Femur (tissue), 1 donor: ENCODE measurements at regions not wholly inside any gene's neighbourhood (a gene's known extent, or its start where the extent isn't known, plus 50 kb on each side); places are given as distances from the start of the nearest gene placed in this dataset.

Experiments
- DNase-seq: peaks from one replicate; pipeline ENCODE4 v3.0.0-alpha.2; 2017

GRCh38 chr14:82492157-82492556, 958.5 kb upstream of the SEL1L start:
- no peak for DNase-seq

GRCh38 chr14:82500222-82500621, 966.6 kb upstream of the SEL1L start:
- no peak for DNase-seq

GRCh38 chr14:82501554-82501953, 967.9 kb upstream of the SEL1L start:
- DNase-seq: no peak

GRCh38 chr14:82502043-82502442, 968.4 kb upstream of the SEL1L start:
- no peak for DNase-seq

GRCh38 chr14:82504894-82505293, 971.2 kb upstream of the SEL1L start:
- DNase-seq: no peak

- DNase-seq: no peak
Observed at GRCh38 chr14:82510007-82510406, 976.4 kb upstream of the SEL1L start.

- no peak for DNase-seq
Observed at GRCh38 chr14:82511399-82511798, 977.7 kb upstream of the SEL1L start.

GRCh38 chr14:82520765-82521164, 987.1 kb upstream of the SEL1L start:
- DNase-seq: no peak

- no peak for DNase-seq
Observed at GRCh38 chr14:82521191-82521590, 987.5 kb upstream of the SEL1L start.

GRCh38 chr14:82528016-82528415, 994.4 kb upstream of the SEL1L start:
- DNase-seq: no peak

GRCh38 chr14:82533351-82533750, 999.7 kb upstream of the SEL1L start:
- no peak for DNase-seq

GRCh38 chr14:82536566-82536965, 1002.9 kb upstream of the SEL1L start:
- no peak for DNase-seq

- no peak for DNase-seq
Observed at GRCh38 chr14:82537831-82538230, 1004.2 kb upstream of the SEL1L start.

GRCh38 chr14:82546401-82546800, 1012.7 kb upstream of the SEL1L start:
- no peak for DNase-seq

GRCh38 chr14:82549306-82549990, 1015.8 kb upstream of the SEL1L start:
- no peak for DNase-seq

GRCh38 chr14:82562881-82563280, 1029.2 kb upstream of the SEL1L start:
- no peak for DNase-seq

GRCh38 chr14:82565825-82566224, 1032.2 kb upstream of the SEL1L start:
- no peak for DNase-seq

- no peak for DNase-seq
Observed at GRCh38 chr14:82587226-82587625, 1053.6 kb upstream of the SEL1L start.

GRCh38 chr14:82595466-82595865, 1061.8 kb upstream of the SEL1L start:
- no peak for DNase-seq

- no peak for DNase-seq
Observed at GRCh38 chr14:82602794-82603193, 1069.1 kb upstream of the SEL1L start.

- no peak for DNase-seq
Observed at GRCh38 chr14:82604819-82605218, 1071.2 kb upstream of the SEL1L start.

GRCh38 chr14:82621881-82622450, 1088.3 kb upstream of the SEL1L start:
- no peak for DNase-seq

- no peak for DNase-seq
Observed at GRCh38 chr14:82626156-82627066, 1092.8 kb upstream of the SEL1L start.

- DNase-seq: no peak
Observed at GRCh38 chr14:82635915-82636314, 1102.3 kb upstream of the SEL1L start.
